ENCODE measurements at regions not wholly inside any gene's neighbourhood (a gene's known extent, or its start where the extent isn't known, plus 50 kb on each side); places are given as distances from the start of the nearest gene placed in this dataset.

DNA sequence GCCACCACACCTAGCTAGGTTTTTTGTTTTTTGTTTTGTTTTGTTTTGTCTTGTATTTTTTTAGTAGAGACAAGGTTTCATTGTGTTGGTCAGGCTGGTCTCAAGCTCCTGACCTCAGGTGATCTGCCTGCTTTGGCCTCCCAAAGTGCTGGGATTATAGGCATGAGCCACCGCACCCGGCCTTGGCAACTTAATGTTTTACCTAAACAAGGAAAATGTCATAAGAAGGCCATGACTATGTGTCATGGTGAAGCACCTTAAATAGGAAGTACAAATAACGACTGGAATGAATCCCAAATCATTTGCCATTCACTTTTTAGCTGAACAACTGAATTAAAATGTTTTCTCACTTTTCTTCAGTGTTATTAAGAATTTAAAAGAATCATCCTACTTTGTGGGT is 465.2 kb downstream of the KCTD12 start:
- WGBS, 2 donors, result 57 to 68% methylated on average over 3 of the region's 3 CpGs
- DNase-seq (no peak), ATAC-seq (no peak)
- H3K9me3 ChIP-seq, result no peaks in the 10 kb centered on the region
- H3K27ac ChIP-seq, result no peak overlapping the region
- H3K27me3 ChIP-seq, result no peaks in the 10 kb centered on the region
- H3K36me3 ChIP-seq (replicated peaks in 1 of 2; ENCODE audit: insufficient read depth in 1 of 2, low read depth in 2 of 2), result no peaks in the 10 kb centered on the region
- H3K4me1 ChIP-seq, result no peaks in the 10 kb centered on the region
- no peak overlapping the region for H3K4me3 ChIP-seq
- intact Hi-C loops (cut with DNase I), result no loop called here
- TF ChIP-seq POLR2A (IDR thresholded peaks at IDR 0.05), result no peak
- TF ChIP-seq, protein P1, sequence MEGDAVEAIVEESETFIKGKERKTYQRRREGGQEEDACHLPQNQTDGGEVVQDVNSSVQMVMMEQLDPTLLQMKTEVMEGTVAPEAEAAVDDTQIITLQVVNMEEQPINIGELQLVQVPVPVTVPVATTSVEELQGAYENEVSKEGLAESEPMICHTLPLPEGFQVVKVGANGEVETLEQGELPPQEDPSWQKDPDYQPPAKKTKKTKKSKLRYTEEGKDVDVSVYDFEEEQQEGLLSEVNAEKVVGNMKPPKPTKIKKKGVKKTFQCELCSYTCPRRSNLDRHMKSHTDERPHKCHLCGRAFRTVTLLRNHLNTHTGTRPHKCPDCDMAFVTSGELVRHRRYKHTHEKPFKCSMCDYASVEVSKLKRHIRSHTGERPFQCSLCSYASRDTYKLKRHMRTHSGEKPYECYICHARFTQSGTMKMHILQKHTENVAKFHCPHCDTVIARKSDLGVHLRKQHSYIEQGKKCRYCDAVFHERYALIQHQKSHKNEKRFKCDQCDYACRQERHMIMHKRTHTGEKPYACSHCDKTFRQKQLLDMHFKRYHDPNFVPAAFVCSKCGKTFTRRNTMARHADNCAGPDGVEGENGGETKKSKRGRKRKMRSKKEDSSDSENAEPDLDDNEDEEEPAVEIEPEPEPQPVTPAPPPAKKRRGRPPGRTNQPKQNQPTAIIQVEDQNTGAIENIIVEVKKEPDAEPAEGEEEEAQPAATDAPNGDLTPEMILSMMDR (IDR thresholded peaks at IDR 0.05), result no peak

DNA sequence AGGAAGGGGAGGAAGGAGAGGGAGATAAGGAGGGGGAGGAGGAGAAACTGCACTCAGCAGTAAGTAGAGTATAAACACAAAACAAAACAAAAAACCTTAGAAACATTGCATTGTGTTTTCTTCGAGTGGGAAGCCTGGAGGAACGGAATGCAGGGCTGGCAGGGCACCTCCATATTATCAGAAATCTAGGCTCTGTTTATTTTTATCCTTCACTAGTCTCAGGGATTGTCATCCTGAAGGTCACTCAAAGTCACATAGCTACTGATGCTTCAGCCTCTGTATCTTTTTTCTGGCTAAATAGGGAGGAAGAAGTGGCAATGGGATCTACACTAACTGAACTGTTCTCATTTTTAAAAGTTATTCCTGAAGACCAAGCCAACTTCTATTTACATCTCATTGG is 467.8 kb downstream of the KCTD12 start:
- no peak for TF ChIP-seq POLR2A (IDR thresholded peaks at IDR 0.05)
- TF ChIP-seq, protein P1 (IDR thresholded peaks at IDR 0.05), result no peak
- H3K36me3 ChIP-seq (replicated peaks in 1 of 2; ENCODE audit: insufficient read depth in 1 of 2, low read depth in 2 of 2), result no peaks in the 10 kb centered on the region
- DNase-seq (no peak), ATAC-seq (no peak)
- 21 to 35% methylated on average over 2 of the region's 2 CpGs for WGBS, 2 donors
- H3K27me3 ChIP-seq, result no peaks in the 10 kb centered on the region
- intact Hi-C loops (cut with DNase I), result no loop called here
- H3K4me1 ChIP-seq, result no peaks in the 10 kb centered on the region
- H3K27ac ChIP-seq, result no peak overlapping the region
- H3K9me3 ChIP-seq, result no peaks in the 10 kb centered on the region
- H3K4me3 ChIP-seq, result no peak overlapping the region

DNA sequence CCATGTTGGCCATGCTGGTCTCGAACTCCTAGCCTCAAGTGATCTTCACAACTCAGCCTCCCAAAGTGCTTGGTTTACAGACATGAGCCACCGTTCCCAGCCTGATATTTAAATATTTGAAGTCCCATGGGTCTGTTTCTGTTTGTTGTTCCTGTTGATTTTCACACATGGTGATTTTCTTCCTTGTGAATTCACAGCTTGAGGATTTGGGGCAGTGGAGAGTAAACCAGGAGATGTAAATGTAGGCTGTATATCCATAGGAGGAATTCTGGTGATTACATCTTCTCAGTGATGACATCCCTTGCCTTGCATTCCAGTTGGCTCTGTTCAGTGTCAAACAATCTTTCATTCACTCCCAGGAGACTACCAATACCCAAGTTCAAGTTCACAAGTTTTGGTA is 471.9 kb downstream of the KCTD12 start:
- H3K36me3 ChIP-seq (replicated peaks in 1 of 2; ENCODE audit: insufficient read depth in 1 of 2, low read depth in 2 of 2), result no peaks in the 10 kb centered on the region
- H3K9me3 ChIP-seq, result no peaks in the 10 kb centered on the region
- no peaks in the 10 kb centered on the region for H3K4me1 ChIP-seq
- H3K27ac ChIP-seq, result no peak overlapping the region
- no peak overlapping the region for H3K4me3 ChIP-seq
- intact Hi-C loops (cut with DNase I), result no loop called here
- ATAC-seq (no peak), DNase-seq (no peak)
- no peaks in the 10 kb centered on the region for H3K27me3 ChIP-seq
- WGBS, 2 donors, result 49 to 66% methylated on average over 2 of the region's 2 CpGs
- TF ChIP-seq, protein P1 (IDR thresholded peaks at IDR 0.05), result no peak
- TF ChIP-seq POLR2A (IDR thresholded peaks at IDR 0.05), result no peak

DNA sequence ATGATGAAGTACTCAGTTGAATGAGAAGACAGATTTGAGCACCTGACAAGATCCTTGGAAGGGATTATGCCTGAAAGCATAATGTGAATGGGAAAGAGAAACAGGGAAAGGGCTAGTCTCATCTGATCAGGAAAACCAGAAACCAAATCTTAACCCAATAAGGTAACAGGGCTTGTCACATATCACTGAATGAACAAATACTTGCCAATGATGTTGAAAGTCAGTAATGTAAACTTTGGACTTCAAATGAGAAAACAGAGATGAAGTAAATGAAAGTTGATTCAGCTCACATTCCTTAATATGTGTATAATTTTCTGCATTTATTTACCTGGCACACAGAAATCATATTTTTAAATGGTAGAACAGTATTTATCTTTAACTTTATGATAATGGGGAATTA is 480.0 kb downstream of the KCTD12 start:
- Histone ChIP-seq H3K4me3 (no peak overlapping the region), H3K9me3 (no peaks in the 10 kb centered on the region), H3K27me3 (no peaks in the 10 kb centered on the region), H3K4me1 (no peaks in the 10 kb centered on the region), H3K36me3 (replicated peaks in 1 of 2; ENCODE audit: insufficient read depth in 1 of 2, low read depth in 2 of 2) (no peaks in the 10 kb centered on the region), H3K27ac (no peak overlapping the region)
- DNase-seq (no peak), ATAC-seq (no peak)
- intact Hi-C loops (cut with DNase I), result no loop called here
- no peak for TF ChIP-seq POLR2A (IDR thresholded peaks at IDR 0.05)
- TF ChIP-seq, protein P1 (IDR thresholded peaks at IDR 0.05), result no peak

DNA sequence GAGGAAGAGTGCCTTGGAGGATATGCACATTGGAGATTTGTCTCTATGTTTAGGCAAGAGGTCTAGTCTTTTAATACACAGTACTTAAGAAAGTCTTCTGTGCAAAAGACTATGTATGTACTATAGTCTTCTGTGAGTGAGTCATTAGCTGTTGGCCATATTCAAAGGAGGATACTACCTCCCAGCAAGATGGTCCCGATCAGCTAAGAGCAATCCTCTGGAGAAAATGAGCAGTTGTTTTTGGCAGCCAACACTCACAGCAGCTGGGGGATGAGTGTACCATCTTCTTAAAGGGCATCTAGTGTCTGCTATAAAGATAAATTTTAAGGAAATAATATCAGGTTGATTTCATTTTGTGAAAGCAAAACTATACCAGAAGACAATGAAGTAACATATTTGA is 487.8 kb downstream of the KCTD12 start:
- no peaks in the 10 kb centered on the region for H3K36me3 ChIP-seq (replicated peaks in 1 of 2; ENCODE audit: insufficient read depth in 1 of 2, low read depth in 2 of 2)
- H3K27ac ChIP-seq, result no peak overlapping the region
- H3K4me1 ChIP-seq, result no peaks in the 10 kb centered on the region
- DNase-seq, result no peak
- ATAC-seq, result no peak
- TF ChIP-seq, protein P1 (IDR thresholded peaks at IDR 0.05), result no peak
- no peak for TF ChIP-seq POLR2A (IDR thresholded peaks at IDR 0.05)
- 67 to 80% methylated on average over 1 of the region's 1 CpG for WGBS, 2 donors
- no peaks in the 10 kb centered on the region for H3K9me3 ChIP-seq
- no peak overlapping the region for H3K4me3 ChIP-seq
- intact Hi-C loops (cut with DNase I), result no loop called here
- H3K27me3 ChIP-seq, result no peaks in the 10 kb centered on the region

Measured in body of pancreas (tissue), 4 donors.